ENCODE measurements at regions not wholly inside any gene's neighbourhood (a gene's known extent, or its start where the extent isn't known, plus 50 kb on each side); places are given as distances from the start of the nearest gene placed in this dataset.

GRCh38 chr12:17588968-17589367 lies 501.0 kb downstream of the RERGL start:
- BruUV-seq (replicated peaks) = no TSS peak
- peak; percentile 51 for TF ChIP-seq CTCF (IDR thresholded peaks at IDR 0.05; ENCODE audit: unreplicated experiment)
- intact Hi-C loops (cut with micrococcal nuclease; ENCODE audit: unreplicated experiment) = loop anchor here (5.0 kb wide), 1 partner anchor 647 kb away; no protein-coding TSS in a partner anchor
- Mint-ChIP-seq H3K4me1 (ENCODE audit: low read depth, unreplicated experiment) (no peaks in the 10 kb centered on the region), H3K9me3 (ENCODE audit: low read depth, unreplicated experiment) (no peaks in the 10 kb centered on the region), H3K36me3 (ENCODE audit: insufficient read depth, unreplicated experiment) (no peaks in the 10 kb centered on the region), H3K27me3 (ENCODE audit: unreplicated experiment) (no peaks in the 10 kb centered on the region), H3K4me3 (ENCODE audit: low read depth, unreplicated experiment) (no peak overlapping the region), H3K27ac (ENCODE audit: unreplicated experiment) (no peak overlapping the region)
- peak; percentile 8 for DNase-seq
- CTCF ChIA-PET = interaction anchor here (0.6 to 1.1 kb wide), 3 partner anchors 8 to 1203 kb away, joined by 3 to 4 read pairs (median 3); no protein-coding TSS in a partner anchor

DNA sequence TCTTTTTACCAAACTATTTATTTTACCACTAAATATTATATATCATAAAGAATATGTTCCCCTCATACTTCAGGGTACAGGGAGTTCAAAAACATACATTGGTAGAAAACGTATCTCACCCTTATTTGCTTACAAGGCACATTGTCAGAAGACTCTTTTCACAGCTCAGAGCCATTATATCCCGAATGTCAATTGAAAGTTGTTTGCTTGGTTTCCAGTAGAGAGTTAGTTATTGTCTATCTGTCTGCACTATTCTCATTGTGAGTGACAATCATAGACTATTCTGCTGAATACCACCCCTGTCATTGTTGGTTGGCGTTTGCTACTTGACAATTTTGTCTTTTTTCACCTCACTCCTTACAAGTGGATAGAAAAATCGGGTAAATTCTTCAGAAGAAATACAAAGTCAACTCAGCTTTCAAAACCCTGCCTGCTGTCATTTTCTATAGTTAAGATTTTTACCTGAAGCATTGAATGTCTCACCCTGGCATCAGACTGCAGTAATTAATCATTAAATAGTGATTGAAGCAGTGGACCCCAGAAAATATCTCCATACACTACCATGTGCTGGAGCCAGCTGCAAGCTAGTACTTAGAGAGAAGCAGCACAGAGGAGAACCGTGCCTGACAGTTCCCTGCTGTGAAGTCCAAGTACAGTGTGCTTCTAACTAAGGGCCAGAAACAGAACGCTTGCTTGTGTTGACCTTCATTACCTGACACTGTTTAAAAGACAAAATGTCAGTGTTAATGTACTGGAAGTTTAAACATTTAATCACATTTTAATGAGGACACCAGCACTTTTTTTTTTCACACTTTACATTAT lies 510.6 kb downstream of the RERGL start:
- H3K4me1 Mint-ChIP-seq (ENCODE audit: low read depth, unreplicated experiment) = peaks cover 10% of the 10 kb centered on the region
- no peak for TF ChIP-seq CTCF (IDR thresholded peaks at IDR 0.05; ENCODE audit: unreplicated experiment)
- intact Hi-C loops (cut with micrococcal nuclease; ENCODE audit: unreplicated experiment) = loop anchor here (10.0 kb wide), 2 partner anchors 405 to 415 kb away; no protein-coding TSS in a partner anchor
- BruUV-seq (replicated peaks) = no TSS peak
- no peaks in the 10 kb centered on the region for H3K9me3 Mint-ChIP-seq (ENCODE audit: low read depth, unreplicated experiment)
- DNase-seq = no peak
- no peak overlapping the region for H3K4me3 Mint-ChIP-seq (ENCODE audit: low read depth, unreplicated experiment)
- no peaks in the 10 kb centered on the region for H3K36me3 Mint-ChIP-seq (ENCODE audit: insufficient read depth, unreplicated experiment)
- CTCF ChIA-PET = no interaction called here
- no peaks in the 10 kb centered on the region for H3K27me3 Mint-ChIP-seq (ENCODE audit: unreplicated experiment)
- no peak overlapping the region for H3K27ac Mint-ChIP-seq (ENCODE audit: unreplicated experiment)

- no peaks in the 10 kb centered on the region for H3K27me3 Mint-ChIP-seq (ENCODE audit: unreplicated experiment)
- no peak for TF ChIP-seq CTCF (IDR thresholded peaks at IDR 0.05; ENCODE audit: unreplicated experiment)
- intact Hi-C loops (cut with micrococcal nuclease; ENCODE audit: unreplicated experiment) = loop anchor here (10.0 kb wide), 2 partner anchors 407 to 413 kb away; no protein-coding TSS in a partner anchor
- CTCF ChIA-PET = no interaction called here
- peaks cover 11% of the 10 kb centered on the region for H3K4me1 Mint-ChIP-seq (ENCODE audit: low read depth, unreplicated experiment)
- no peak overlapping the region for H3K4me3 Mint-ChIP-seq (ENCODE audit: low read depth, unreplicated experiment)
- no peak overlapping the region for H3K27ac Mint-ChIP-seq (ENCODE audit: unreplicated experiment)
- BruUV-seq (replicated peaks) = no TSS peak
- no peak for DNase-seq
- no peaks in the 10 kb centered on the region for H3K36me3 Mint-ChIP-seq (ENCODE audit: insufficient read depth, unreplicated experiment)
- no peaks in the 10 kb centered on the region for H3K9me3 Mint-ChIP-seq (ENCODE audit: low read depth, unreplicated experiment)
Measured at GRCh38 chr12:17577405-17577804, 512.6 kb downstream of the RERGL start.

- no peak for TF ChIP-seq CTCF (IDR thresholded peaks at IDR 0.05; ENCODE audit: unreplicated experiment)
- H3K27ac Mint-ChIP-seq (ENCODE audit: unreplicated experiment) = no peak overlapping the region
- no peaks in the 10 kb centered on the region for H3K27me3 Mint-ChIP-seq (ENCODE audit: unreplicated experiment)
- H3K9me3 Mint-ChIP-seq (ENCODE audit: low read depth, unreplicated experiment) = no peaks in the 10 kb centered on the region
- DNase-seq = no peak
- intact Hi-C loops (cut with micrococcal nuclease; ENCODE audit: unreplicated experiment) = loop anchor here (10.0 kb wide), 2 partner anchors 407 to 413 kb away; no protein-coding TSS in a partner anchor
- BruUV-seq (replicated peaks) = no TSS peak
- no peaks in the 10 kb centered on the region for H3K36me3 Mint-ChIP-seq (ENCODE audit: insufficient read depth, unreplicated experiment)
- CTCF ChIA-PET = no interaction called here
- H3K4me3 Mint-ChIP-seq (ENCODE audit: low read depth, unreplicated experiment) = no peak overlapping the region
- H3K4me1 Mint-ChIP-seq (ENCODE audit: low read depth, unreplicated experiment) = peaks cover 11% of the 10 kb centered on the region
Measured at GRCh38 chr12:17572250-17572649, 517.7 kb downstream of the RERGL start.
